ENCODE measurements at regions not wholly inside any gene's neighbourhood (a gene's known extent, or its start where the extent isn't known, plus 50 kb on each side); places are given as distances from the start of the nearest gene placed in this dataset.

- Mint-ChIP-seq H3K36me3 (ENCODE audit: low read depth) (no peaks in the 10 kb centered on the region), H3K4me1 (ENCODE audit: low read depth) (no peaks in the 10 kb centered on the region), H3K9me3 (peaks cover 9% of the 10 kb centered on the region), H3K27me3 (no peaks in the 10 kb centered on the region), H3K27ac (no peak overlapping the region), H3K4me3 (no peak overlapping the region)
- Histone ChIP-seq H3K4me1 (ENCODE audit: insufficient read depth, low read length) (no peaks in the 10 kb centered on the region), H3K9me3 (ENCODE audit: control insufficient read depth in 1 of 2, insufficient read depth in 1 of 2, low read length in 2 of 2) (peaks cover 0 to 10% of the 10 kb centered on the region in 2 experiments), H3K27ac (ENCODE audit: low read depth in 1 of 2, low read length in 2 of 2) (no peak overlapping the region), H3K36me3 (ENCODE audit: insufficient read depth, low read length) (no peaks in the 10 kb centered on the region), H3K4me3 (ENCODE audit: low read length) (no peak overlapping the region), H3K27me3 (ENCODE audit: control insufficient read depth in 1 of 2, insufficient read depth in 2 of 2, low read length in 2 of 2) (no peaks in the 10 kb centered on the region)
- intact Hi-C loops (cut with DNase I, micrococcal nuclease), result no loop called here
- TF ChIP-seq CTCF (IDR thresholded peaks at IDR 0.05), result no peak
- ChIA-PET POLR2A (interaction anchor here (0.7 kb wide), 1 partner anchor 97 kb away, joined by 3 read pairs; no protein-coding TSS in a partner anchor), CTCF (no interaction called here)
- DNase-seq (no peak), ATAC-seq (ENCODE audit: poor library complexity) (no peak)
Observed at GRCh38 chr7:145779140-145779539, 337.5 kb upstream of the CNTNAP2 start.

GRCh38 chr7:145774777-145775176 is 341.8 kb upstream of the CNTNAP2 start:
- no peak overlapping the region for H3K27ac Mint-ChIP-seq
- ATAC-seq (ENCODE audit: poor library complexity), result no peak
- intact Hi-C loops (cut with DNase I, micrococcal nuclease), result no loop called here
- H3K4me3 ChIP-seq (ENCODE audit: low read length), result no peak overlapping the region
- no peaks in the 10 kb centered on the region for H3K36me3 Mint-ChIP-seq (ENCODE audit: low read depth)
- no peaks in the 10 kb centered on the region for H3K4me1 Mint-ChIP-seq (ENCODE audit: low read depth)
- no peak overlapping the region for H3K27ac ChIP-seq (ENCODE audit: low read depth in 1 of 2, low read length in 2 of 2)
- no peaks in the 10 kb centered on the region for H3K27me3 Mint-ChIP-seq
- DNase-seq, result no peak
- H3K9me3 ChIP-seq (ENCODE audit: control insufficient read depth in 1 of 2, insufficient read depth in 1 of 2, low read length in 2 of 2), result peaks cover 0 to 5% of the 10 kb centered on the region in 2 experiments
- POLR2A ChIA-PET, result no interaction called here
- peaks cover 8% of the 10 kb centered on the region for H3K9me3 Mint-ChIP-seq
- CTCF ChIA-PET, result no interaction called here
- no peak overlapping the region for H3K4me3 Mint-ChIP-seq
- H3K4me1 ChIP-seq (ENCODE audit: insufficient read depth, low read length), result no peaks in the 10 kb centered on the region
- TF ChIP-seq CTCF (IDR thresholded peaks at IDR 0.05), result no peak
- H3K27me3 ChIP-seq (ENCODE audit: control insufficient read depth in 1 of 2, insufficient read depth in 2 of 2, low read length in 2 of 2), result no peaks in the 10 kb centered on the region
- H3K36me3 ChIP-seq (ENCODE audit: insufficient read depth, low read length), result no peaks in the 10 kb centered on the region

DNA sequence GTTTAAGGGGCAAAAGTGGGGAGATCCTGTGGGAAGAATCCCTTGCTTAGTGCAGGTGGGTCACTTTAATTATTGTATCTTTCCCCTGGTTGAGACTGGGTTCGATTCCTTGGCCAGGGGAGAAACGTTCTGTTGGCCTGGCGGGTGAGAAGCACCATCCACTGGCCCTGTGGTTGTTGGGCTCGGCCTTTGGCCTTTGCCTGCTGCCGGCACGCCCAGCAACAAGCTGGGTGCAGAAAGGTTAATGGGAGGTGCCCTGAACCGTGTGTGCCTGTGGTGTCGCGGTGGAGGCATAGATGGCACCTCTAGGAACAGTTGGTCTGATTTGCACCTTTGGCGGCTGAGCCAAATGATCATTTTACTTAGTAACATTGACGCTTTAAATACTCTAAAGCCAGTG is 363.6 kb upstream of the CNTNAP2 start:
- Histone ChIP-seq H3K9me3 (ENCODE audit: control insufficient read depth in 1 of 2, insufficient read depth in 1 of 2, low read length in 2 of 2) (peaks cover 5 to 16% of the 10 kb centered on the region in 2 experiments), H3K27ac (ENCODE audit: low read depth in 1 of 2, low read length in 2 of 2) (no peak overlapping the region), H3K4me1 (ENCODE audit: insufficient read depth, low read length) (no peaks in the 10 kb centered on the region), H3K27me3 (ENCODE audit: control insufficient read depth in 1 of 2, insufficient read depth in 2 of 2, low read length in 2 of 2) (no peaks in the 10 kb centered on the region), H3K4me3 (ENCODE audit: low read length) (no peak overlapping the region), H3K36me3 (ENCODE audit: insufficient read depth, low read length) (no peaks in the 10 kb centered on the region)
- H3K4me1 Mint-ChIP-seq (ENCODE audit: low read depth), result no peaks in the 10 kb centered on the region
- ATAC-seq (ENCODE audit: poor library complexity) (no peak), DNase-seq (no peak)
- intact Hi-C loops (cut with DNase I, micrococcal nuclease), result no loop called here
- ChIA-PET CTCF (no interaction called here), POLR2A (no interaction called here)
- peaks cover 16% of the 10 kb centered on the region for H3K9me3 Mint-ChIP-seq
- H3K27me3 Mint-ChIP-seq, result no peaks in the 10 kb centered on the region
- no peaks in the 10 kb centered on the region for H3K36me3 Mint-ChIP-seq (ENCODE audit: low read depth)
- no peak overlapping the region for H3K4me3 Mint-ChIP-seq
- no peak for TF ChIP-seq CTCF (IDR thresholded peaks at IDR 0.05)
- no peak overlapping the region for H3K27ac Mint-ChIP-seq
